ENCODE measurements at regions not wholly inside any gene's neighbourhood (a gene's known extent, or its start where the extent isn't known, plus 50 kb on each side); places are given as distances from the start of the nearest gene placed in this dataset.
A peak's percentile ranks its signal among the peaks of the same experiment; 100 is the strongest.

DNA sequence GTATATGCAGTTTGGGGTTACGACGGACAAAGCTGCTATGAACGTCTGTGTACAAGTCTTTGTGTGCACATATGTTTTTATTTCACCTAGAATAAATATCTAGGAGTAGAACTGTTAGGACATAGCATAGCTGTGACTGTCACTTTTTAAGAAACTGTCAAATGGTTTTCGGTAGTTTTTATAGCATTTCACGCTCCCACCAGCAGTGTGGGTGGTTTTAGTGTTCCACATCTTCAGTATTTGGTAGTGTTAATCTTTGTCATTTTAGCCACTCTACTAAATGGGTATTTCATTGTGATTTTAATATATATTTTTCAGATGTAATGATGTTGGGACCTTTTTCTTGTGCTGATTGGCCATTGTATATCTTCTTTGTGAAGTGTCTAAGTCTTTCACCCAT lies 109.1 kb upstream of the BCAT1 start:
- Histone ChIP-seq H3K27ac (no peak overlapping the region), H3K27me3 (no peaks in the 10 kb centered on the region), H3K9me3 (no peaks in the 10 kb centered on the region), H3K4me1 (peaks cover 0 to under 1% of the 10 kb centered on the region in 2 donors), H3K4me3 (no peak overlapping the region), H3K36me3 (no peaks in the 10 kb centered on the region)
- TF ChIP-seq, protein P1, sequence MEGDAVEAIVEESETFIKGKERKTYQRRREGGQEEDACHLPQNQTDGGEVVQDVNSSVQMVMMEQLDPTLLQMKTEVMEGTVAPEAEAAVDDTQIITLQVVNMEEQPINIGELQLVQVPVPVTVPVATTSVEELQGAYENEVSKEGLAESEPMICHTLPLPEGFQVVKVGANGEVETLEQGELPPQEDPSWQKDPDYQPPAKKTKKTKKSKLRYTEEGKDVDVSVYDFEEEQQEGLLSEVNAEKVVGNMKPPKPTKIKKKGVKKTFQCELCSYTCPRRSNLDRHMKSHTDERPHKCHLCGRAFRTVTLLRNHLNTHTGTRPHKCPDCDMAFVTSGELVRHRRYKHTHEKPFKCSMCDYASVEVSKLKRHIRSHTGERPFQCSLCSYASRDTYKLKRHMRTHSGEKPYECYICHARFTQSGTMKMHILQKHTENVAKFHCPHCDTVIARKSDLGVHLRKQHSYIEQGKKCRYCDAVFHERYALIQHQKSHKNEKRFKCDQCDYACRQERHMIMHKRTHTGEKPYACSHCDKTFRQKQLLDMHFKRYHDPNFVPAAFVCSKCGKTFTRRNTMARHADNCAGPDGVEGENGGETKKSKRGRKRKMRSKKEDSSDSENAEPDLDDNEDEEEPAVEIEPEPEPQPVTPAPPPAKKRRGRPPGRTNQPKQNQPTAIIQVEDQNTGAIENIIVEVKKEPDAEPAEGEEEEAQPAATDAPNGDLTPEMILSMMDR (IDR thresholded peaks at IDR 0.05): no peak
- intact Hi-C loops (cut with DNase I): no loop called here
- no peak for DNase-seq (ENCODE audit: low spot score in 2 of 2)

DNA sequence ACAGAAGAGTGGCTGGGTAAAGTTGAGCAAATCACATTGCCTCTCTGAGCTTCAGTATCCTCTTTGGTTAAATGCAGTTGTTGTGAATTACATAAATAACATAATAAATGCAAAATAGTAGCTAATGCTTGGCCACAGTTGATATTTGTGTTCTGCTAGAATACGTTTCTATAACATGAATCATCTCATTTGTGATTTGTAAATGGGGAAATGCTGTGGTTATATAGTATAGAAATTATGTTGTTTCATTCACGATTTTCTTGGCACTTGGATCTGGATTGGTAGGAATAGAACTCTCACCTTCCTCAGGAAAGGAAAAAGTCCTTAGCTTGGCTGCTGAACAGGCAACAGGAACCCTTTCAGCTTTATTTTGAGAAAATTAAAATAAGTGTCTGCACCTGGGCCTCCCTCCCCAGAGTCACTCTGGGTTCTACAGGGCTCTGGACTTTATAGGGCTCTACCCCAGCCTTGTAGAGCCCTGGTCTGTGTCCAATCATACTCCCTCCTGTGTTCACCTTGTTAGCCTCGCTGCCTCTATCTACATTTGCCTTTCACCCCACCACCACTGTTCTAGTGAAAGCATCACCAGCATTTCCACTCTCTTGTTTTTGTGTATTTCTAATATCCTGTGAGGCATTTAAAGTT lies 107.7 kb upstream of the BCAT1 start:
- H3K27me3 ChIP-seq: no peaks in the 10 kb centered on the region
- no peak overlapping the region for H3K4me3 ChIP-seq
- intact Hi-C loops (cut with DNase I): no loop called here
- TF ChIP-seq, protein P1 (IDR thresholded peaks at IDR 0.05): no peak
- no peak for DNase-seq (ENCODE audit: low spot score in 2 of 2)
- H3K27ac ChIP-seq: no peak overlapping the region
- H3K9me3 ChIP-seq: no peaks in the 10 kb centered on the region
- H3K36me3 ChIP-seq: no peaks in the 10 kb centered on the region
- H3K4me1 ChIP-seq: peaks cover 0 to 2% of the 10 kb centered on the region in 2 donors

DNA sequence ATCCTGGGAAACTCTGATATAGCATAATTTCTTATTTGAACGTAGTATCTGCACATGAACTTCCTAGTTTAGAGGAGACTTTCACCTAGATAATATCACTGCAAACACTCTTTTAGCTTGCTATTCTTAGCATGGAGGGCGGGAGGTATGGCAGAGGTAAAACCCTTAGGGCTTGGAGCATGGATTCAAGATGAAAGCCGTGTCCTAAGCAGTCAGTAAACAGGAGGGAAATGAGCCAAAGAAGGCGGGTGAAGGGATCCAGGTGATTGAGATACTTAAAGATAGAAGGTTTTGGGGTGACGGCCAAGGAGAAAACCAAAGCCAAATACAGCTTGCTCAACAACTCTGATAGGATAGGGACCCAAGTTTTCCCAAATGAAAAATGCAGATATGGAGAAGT lies 107.1 kb upstream of the BCAT1 start:
- no peaks in the 10 kb centered on the region for H3K36me3 ChIP-seq
- no peak for DNase-seq (ENCODE audit: low spot score in 2 of 2)
- no peaks in the 10 kb centered on the region for H3K27me3 ChIP-seq
- TF ChIP-seq, protein P1 (IDR thresholded peaks at IDR 0.05): no peak
- no peaks in the 10 kb centered on the region for H3K9me3 ChIP-seq
- H3K27ac ChIP-seq: no peak overlapping the region
- intact Hi-C loops (cut with DNase I): no loop called here
- no peak overlapping the region for H3K4me3 ChIP-seq
- H3K4me1 ChIP-seq: peaks cover 0 to 2% of the 10 kb centered on the region in 2 donors

DNA sequence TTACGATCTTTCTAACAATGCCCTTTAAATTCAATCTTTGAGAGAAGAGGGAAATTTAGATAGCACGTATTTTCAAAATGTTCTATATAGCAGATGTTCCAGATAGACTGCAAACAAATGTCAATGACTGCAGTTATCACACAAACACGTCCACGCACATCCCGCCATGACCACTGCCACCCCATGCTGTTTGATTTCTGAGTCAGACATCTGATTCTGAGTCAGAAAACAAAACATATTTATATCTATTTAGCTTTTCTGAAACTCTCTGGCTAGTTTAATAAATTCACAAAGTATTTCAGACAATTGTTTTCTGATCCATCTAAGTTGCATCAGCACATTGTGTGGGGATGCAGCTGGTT lies 105.9 kb upstream of the BCAT1 start:
- no peak overlapping the region for H3K27ac ChIP-seq
- no peaks in the 10 kb centered on the region for H3K9me3 ChIP-seq
- peaks cover 0 to 2% of the 10 kb centered on the region in 2 donors for H3K4me1 ChIP-seq
- peak overlapping the region in 1 of 2 donors; percentile 33 for H3K4me3 ChIP-seq
- TF ChIP-seq, protein P1 (IDR thresholded peaks at IDR 0.05): no peak
- no peaks in the 10 kb centered on the region for H3K27me3 ChIP-seq
- intact Hi-C loops (cut with DNase I): no loop called here
- no peaks in the 10 kb centered on the region for H3K36me3 ChIP-seq
- no peak for DNase-seq (ENCODE audit: low spot score in 2 of 2)

DNA sequence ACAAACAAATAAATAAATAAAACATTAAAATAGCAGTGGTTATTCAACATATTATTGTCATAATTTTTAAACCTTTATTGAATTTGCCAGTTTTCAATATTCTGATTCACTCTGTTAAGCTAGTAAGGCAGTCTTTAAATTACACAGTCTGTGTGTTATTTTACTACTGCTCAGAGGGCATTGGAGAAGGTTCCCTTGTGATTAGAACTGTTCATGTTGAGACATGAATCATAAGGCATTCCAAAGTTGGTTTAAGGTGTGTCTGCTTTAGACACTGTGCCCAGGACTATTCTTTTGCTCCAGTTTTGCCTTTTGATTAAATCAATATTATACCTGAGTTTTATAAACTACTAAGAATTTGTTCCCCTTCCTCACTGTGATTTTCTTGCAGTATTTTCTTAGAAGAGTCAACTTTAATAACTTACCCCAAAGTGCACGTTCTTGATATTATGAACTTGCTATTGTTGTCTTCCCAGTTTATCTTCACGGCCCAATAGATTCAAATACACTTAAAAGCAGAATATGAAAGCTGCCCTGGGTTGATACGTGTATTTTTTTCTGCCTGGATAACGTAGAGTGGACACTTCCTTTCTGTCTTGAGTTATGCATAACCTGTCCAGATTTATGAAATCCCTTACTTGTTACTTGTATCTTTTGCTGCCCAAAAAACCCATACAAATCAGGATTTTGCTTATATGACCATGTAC lies 105.3 kb upstream of the BCAT1 start:
- Histone ChIP-seq H3K9me3 (no peaks in the 10 kb centered on the region), H3K27me3 (no peaks in the 10 kb centered on the region), H3K4me3 (peak overlapping the region; percentile 24 to 33), H3K27ac (no peak overlapping the region), H3K36me3 (no peaks in the 10 kb centered on the region), H3K4me1 (peaks cover 0 to 2% of the 10 kb centered on the region in 2 donors)
- intact Hi-C loops (cut with DNase I): no loop called here
- TF ChIP-seq, protein P1 (IDR thresholded peaks at IDR 0.05): no peak
- no peak for DNase-seq (ENCODE audit: low spot score in 2 of 2)

All from ascending aorta (tissue), 2 donors.